ENCODE measurements at regions not wholly inside any gene's neighbourhood (a gene's known extent, or its start where the extent isn't known, plus 50 kb on each side); places are given as distances from the start of the nearest gene placed in this dataset.

DNA sequence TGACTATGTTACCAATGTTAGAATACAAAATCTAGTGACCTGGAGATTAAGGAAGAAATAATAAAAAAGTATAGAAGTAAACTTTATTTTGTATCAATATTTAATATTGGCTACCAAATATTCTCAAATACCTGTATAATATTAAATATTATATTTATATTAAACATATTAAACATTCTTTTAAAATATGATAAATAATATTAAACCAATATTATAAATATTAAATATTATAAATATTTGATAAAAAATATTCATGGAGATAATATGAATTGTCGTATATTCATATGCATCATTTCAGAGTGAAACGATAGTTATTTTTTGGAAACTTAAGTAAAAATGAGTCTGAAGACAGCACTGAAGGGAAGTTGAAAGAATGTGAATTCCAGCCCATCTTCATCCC lies 571.2 kb upstream of the KLF12 start (continued):
- TF ChIP-seq REST (IDR thresholded peaks at IDR 0.05; ENCODE audit: unreplicated experiment) (no peak), ZNF331 (CRISPR knock-in tag; IDR thresholded peaks at IDR 0.05; ENCODE audit: low read depth) (no peak), ZNF114 (CRISPR knock-in tag; IDR thresholded peaks at IDR 0.05) (no peak), CREB1 (CRISPR knock-in tag; IDR thresholded peaks at IDR 0.05; ENCODE audit: low read depth) (no peak), JUNB (IDR thresholded peaks at IDR 0.05; ENCODE audit: unreplicated experiment) (no peak)
- TF ChIP-seq, protein P1, sequence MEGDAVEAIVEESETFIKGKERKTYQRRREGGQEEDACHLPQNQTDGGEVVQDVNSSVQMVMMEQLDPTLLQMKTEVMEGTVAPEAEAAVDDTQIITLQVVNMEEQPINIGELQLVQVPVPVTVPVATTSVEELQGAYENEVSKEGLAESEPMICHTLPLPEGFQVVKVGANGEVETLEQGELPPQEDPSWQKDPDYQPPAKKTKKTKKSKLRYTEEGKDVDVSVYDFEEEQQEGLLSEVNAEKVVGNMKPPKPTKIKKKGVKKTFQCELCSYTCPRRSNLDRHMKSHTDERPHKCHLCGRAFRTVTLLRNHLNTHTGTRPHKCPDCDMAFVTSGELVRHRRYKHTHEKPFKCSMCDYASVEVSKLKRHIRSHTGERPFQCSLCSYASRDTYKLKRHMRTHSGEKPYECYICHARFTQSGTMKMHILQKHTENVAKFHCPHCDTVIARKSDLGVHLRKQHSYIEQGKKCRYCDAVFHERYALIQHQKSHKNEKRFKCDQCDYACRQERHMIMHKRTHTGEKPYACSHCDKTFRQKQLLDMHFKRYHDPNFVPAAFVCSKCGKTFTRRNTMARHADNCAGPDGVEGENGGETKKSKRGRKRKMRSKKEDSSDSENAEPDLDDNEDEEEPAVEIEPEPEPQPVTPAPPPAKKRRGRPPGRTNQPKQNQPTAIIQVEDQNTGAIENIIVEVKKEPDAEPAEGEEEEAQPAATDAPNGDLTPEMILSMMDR (conservative IDR thresholded peaks at IDR 0.05; ENCODE audit: low read depth in 2 of 2), result no peak

- Mint-ChIP-seq H3K36me3 (ENCODE audit: low read depth) (no peaks in the 10 kb centered on the region), H3K4me1 (peaks cover 2% of the 10 kb centered on the region; the same call in 2 of the 3 replicates), H3K27ac (no peak overlapping the region), H3K27me3 (ENCODE audit: insufficient read depth, low read depth, poor library complexity) (no peaks in the 10 kb centered on the region), H3K4me3 (no peak overlapping the region), H3K9me3 (no peaks in the 10 kb centered on the region; the same call in 2 of the 3 replicates)
- no peaks in the 10 kb centered on the region for H3K36me3 ChIP-seq (ENCODE audit: insufficient read depth)
- TF ChIP-seq EZH2 (IDR thresholded peaks at IDR 0.05; ENCODE audit: low read depth, unreplicated experiment) (no peak), ETS1 (IDR thresholded peaks at IDR 0.05) (no peak), ZNF114 (CRISPR knock-in tag; IDR thresholded peaks at IDR 0.05) (no peak), STAT1 (IDR thresholded peaks at IDR 0.05; ENCODE audit: unreplicated experiment) (no peak), REST (IDR thresholded peaks at IDR 0.05; ENCODE audit: unreplicated experiment) (no peak)
- TF ChIP-seq, protein P1 (conservative IDR thresholded peaks at IDR 0.05; ENCODE audit: low read depth in 2 of 2), result no peak
- H3K27me3 ChIP-seq (ENCODE audit: insufficient read depth), result no peaks in the 10 kb centered on the region
- H3K4me3 ChIP-seq, result no peak overlapping the region
- DNase-seq (ENCODE audit: low spot score), result no peak
- no peaks in the 10 kb centered on the region for H3F3A ChIP-seq (replicated peaks; ENCODE audit: low read depth)
- no peak overlapping the region for H2AFZ ChIP-seq
- no peaks in the 10 kb centered on the region for H4K20me1 ChIP-seq (replicated peaks; ENCODE audit: insufficient read depth)
- H3K79me2 ChIP-seq (replicated peaks; ENCODE audit: insufficient read depth), result no peaks in the 10 kb centered on the region
- no peak for ATAC-seq
- no peak overlapping the region for H3K27ac ChIP-seq (ENCODE audit: low read depth)
- no peaks in the 10 kb centered on the region for H3K4me1 ChIP-seq (ENCODE audit: insufficient read depth)
- peaks cover 10% of the 10 kb centered on the region for H3K9me2 ChIP-seq (ENCODE audit: insufficient read depth)
- no peak overlapping the region for H3K4me2 ChIP-seq
These were observed 569.7 kb upstream of the KLF12 start for GRCh38 chr13:74703855-74704387.
